GM21576 (cell line): ENCODE measurements at regions not wholly inside any gene's neighbourhood (a gene's known extent, or its start where the extent isn't known, plus 50 kb on each side); places are given as distances from the start of the nearest gene placed in this dataset.

Source experiments
- ATAC-seq: cut with Tn5 transposase; IDR thresholded peaks from one replicate; pipeline ENCODE4 v1.9.1; 2021; ENCODE audit warnings: mild to moderate bottlenecking, moderate library complexity; ENCODE audit not compliant: unreplicated experiment

DNA sequence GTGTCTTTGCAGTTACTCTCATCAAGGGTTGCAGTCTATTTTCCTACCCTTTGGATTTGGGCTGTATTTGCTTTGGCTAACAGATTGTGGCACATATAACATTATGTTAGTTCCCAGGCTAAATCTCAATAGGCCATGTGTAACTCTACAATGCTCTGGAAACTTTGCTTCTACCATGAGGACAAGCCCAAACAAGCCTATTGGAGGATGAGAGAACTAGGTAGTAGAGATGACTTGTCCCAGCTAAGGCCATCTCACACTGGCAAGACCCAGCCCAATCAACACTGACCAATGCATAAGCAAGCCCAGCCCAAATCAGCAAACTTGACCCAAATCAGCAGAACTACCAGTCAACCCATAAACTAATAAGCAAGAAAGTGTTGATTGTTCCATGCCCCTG, 311.8 kb downstream of the NDFIP2 start:
- ATAC-seq, result no peak

DNA sequence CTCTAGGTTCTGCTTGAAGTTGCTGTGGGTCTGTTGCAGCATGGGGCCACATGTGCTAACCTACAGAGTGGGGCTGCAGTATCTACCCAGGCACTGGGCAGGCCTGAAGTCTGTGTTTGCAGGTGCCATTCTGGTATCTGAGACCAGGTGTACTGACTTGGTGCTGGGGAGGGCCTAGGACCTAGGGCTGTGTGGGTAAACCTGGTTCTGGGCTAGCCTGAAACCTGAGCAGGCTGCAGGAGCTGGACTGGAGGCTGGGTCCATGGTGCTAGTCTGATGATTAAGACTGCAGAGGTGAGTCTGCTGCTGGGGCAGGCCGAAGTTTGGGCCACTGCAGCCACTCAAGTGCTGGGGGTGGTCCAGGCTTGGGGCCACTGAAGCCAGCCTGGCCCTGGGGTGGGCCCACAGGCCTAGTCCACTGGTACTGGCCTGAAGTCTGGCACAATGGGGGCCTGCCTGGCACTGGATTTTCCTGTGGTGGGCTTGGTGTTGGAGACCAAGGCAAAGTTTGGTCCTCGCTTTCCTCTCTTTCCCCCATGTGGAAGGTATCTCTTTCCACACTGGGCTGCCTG, 310.6 kb downstream of the NDFIP2 start:
- ATAC-seq, result no peak

DNA sequence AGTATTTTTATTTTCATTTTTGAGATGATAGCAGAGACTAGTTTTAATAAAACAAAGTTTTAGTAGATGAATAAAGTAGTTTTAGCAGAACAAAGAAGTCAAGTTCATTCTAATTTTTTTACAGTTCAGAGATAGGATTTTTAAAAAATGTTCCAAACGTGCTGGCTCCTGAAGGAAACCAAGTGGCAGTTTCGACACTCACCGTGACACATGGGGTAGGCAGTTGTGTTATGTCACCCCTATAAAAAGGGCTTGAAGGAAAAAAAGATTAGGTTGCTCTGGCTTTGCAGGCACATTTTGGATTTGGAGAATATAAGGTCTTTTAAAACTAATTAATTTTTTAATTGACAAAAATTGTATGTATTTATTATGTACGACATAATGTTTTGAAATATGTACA, 305.2 kb downstream of the NDFIP2 start:
- no peak for ATAC-seq

DNA sequence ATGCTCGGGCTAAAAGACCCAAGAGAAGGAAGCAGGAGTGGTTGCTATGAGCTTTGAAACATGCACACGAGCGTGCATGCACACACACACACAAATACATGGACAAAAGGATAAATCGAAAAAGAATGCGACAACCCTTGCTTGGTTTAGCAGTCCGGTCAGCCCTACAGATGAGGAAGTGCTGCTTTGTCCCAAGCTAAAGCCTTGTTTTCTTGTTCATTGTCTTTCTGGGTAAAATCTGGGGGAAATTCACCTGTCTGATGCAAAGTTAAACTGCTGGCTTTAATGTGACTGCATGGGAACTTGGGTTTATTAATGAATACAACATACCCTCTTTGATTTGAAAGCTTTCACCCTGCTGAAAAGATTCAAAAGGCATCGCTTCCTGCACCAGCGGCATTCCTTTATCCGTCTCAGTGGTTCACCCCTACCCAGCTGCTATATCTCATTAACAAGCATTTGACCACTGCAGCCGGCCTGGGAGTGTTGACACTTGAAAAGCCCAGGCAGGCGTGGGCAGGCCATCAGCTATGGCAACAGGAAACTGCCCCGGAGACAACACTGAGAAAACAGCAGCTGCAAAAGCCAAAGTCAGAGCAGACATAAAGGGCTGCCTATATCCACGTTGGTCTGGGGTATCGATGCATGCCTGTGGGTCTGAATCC, 301.7 kb downstream of the NDFIP2 start:
- ATAC-seq, result no peak

DNA sequence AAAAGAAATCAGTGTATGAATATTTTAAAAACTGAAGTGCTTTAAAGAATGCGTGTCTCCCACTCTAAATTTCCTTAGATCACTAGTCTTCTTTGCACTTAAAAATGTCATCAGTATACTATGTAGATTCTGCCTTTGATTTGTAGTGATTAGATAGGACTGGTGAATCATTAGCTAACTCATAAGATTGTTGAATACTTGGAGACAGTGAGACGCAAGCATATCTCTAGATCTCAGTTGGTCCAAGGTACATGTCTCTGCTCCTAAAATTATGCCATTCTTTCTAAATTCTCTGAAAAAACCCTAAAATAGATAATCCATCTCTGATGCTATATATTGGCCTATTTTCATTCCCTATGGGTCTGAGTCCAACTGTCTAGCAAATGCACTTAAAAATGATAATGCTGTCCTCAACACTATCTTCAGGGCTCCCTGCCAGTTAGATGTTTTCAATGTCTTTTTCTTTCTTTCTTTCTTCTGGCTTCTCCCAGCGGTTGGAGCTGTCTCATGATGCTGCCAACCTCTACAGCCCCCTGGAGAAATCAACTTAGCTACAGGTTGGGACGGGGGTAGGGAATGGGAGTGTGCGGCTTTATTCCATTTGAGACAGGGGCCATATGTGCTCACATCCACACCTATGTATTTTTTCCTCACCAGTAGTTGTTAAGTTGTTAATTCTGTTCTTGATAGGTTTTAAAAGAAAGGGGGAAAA, 301.0 kb downstream of the NDFIP2 start:
- no peak for ATAC-seq

DNA sequence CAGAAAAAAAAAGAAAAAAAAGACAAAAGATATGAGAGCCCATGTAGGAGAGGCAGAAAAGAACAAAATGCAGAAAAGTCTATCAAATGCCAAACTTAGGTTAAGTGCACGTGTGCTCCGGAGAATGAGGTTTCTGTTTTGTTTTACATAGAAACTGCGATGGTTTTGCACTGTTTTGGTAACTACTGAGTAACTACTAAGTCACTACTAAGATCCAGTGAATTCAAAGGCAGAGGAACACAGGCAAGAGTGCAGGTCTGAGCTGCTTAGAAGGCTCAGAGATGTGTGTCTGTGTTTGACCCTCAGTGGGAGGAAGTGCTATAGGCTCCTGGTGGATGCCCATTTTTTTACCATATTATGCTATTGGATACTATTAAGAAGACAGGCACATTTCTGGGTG, 299.3 kb downstream of the NDFIP2 start:
- ATAC-seq, result no peak

DNA sequence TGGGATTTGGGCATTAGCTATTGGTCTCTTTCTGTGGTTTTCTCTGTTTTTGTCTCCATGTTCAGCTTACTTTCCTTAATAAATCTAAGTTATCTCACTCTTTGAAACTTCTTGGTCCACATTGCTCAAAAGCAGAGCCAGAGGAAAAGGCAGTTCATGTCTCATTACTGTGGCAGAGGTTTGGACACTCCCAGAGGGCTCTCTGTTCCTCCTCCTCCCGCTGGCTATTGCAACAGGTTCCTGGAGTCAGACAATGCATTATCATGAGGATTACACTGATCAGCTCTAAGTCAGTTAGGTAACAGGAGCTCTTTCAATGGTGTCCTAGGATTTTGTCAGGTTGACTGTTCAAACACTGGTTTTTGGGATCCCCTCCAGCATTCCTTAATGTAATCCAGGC, 298.8 kb downstream of the NDFIP2 start:
- no peak for ATAC-seq

DNA sequence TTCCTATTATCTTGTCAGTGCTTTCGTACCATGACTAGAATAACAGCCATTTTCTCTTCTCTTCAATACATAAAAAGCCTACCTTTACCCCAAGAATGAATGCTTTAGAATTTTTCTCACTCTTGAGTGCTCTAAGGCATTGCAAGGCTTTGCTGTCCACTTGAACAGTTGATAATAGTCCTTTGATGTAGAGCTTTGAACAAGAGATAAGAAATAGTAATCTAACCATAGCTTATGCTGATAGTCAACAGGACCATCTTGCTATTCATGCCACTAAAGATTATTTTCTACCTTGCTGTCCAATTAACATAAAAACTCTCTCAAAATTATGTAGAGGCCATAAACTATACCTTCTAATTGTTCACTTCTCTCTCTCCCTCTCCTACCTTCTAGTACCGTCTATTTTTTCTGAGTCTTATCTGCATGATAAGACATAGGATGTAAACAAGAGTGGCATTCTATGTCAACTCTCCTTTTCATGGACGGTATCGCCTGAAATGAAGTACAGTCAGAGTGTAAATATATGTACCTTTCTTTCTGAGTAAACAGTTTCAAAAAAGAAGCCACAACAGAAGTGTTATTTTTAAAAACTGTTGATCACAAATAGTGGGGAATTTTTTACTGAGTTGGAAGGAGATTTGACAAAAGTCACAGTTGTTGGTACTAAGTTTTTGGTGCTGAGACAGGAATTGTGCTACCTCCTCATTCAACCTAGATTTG, 297.9 kb downstream of the NDFIP2 start:
- no peak for ATAC-seq

DNA sequence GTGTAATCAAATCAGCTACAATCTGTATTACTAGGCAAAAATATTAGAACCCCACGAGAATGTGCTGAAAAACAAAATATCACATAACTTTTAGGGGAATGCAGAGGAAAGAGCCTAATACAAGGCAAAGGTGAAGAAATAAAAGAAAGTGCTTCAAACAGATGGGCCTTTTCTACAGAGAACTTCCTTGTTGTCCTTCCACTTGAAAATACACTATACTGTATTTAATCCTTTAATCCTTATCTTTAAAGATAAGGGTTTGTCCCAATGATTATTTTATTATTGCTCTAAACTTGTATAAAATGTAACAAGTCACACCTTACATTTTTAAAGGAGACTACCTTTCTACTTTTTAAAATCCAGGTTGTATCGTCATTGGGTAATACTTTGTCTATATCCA, 296.5 kb downstream of the NDFIP2 start:
- ATAC-seq, result no peak

DNA sequence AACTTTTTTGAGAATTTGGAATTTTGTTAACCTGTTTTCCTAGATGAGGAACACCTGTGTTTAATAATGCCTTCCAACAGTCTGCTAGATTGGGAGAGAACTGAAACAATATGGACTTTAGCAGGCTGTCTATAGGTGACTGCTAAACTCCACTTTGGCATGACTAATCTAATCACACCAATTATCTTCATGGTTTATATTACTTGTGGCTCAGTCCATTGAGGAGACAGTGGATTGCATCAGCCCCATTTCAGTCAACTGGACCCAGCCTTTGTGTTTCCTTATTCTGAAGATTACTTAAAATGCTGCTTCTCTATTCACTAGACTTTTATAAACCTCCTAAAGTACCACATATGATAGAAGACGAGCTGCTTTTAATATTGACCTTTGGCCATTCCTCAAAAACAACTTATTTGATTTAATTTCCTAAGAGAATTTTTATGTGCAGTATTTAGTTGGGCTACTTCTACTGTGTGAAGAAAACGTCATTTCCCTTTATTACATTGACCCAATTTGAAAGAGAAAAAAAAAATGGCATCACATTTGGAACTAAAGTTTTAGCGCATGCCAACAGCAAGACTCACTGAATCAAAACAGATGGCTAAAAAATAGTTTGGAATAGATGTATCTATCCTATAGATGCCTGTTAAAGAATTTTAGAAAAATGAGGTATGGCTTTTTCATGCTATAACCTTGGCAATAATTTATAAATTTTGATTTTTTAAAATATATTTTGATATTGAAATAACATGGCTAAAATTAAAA, 295.8 kb downstream of the NDFIP2 start:
- no peak for ATAC-seq

DNA sequence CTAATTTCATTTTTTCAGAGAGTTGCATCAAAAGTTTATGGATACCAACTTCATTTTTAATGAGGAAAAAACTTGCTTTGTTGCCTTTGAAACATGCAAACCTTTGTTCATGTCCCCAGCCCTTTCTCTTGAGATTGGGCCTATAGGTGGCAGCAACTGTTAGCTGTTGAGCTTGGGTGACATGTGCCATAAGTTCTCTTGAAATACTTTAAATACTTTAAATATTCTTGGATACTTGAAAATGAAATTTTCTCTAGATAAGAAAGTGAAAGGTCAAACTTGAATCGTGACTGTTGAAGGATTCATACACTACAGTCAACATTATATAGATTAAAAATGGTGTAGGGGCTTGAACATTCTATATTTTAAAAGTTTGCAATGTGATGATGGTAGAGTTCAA, 294.9 kb downstream of the NDFIP2 start:
- peak; percentile 65 for ATAC-seq

DNA sequence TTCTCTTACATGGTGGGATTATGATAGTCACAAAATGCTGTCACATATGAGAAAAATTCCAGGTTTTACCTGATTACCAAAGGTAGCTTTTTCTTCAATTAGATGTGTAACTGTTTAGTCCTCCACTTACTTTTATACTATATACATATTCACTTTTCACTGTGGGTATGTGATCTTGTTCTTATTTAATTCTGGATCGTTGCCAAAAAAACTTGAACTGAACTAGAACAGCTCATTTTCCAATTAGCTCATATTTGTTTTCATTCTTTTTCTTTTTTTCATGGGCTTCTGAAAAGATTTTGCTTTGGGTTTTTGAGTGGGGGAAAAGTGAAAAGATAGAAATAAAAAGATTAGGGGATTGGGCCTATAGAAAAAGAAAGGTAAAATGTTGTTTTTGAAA, 291.9 kb downstream of the NDFIP2 start:
- ATAC-seq, result no peak

DNA sequence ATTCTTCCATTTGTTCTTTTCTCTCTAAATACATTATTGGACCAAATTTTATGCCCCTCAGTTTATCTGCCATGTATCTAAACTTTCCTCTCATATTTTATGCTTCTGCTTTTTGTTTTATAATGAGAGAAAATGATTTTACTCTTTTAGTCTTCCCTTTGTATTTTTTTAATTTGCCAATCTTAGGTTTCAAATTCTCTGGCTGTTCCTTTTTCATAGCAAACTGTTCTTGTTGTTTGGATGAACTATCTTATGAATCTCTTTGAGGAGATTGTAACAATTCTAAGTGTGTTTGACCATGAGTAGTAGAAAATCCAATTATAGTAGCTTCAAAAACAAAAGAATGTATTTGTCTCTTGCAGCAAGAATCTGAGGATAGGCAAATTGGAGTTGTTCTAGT, 290.5 kb downstream of the NDFIP2 start:
- ATAC-seq, result no peak

DNA sequence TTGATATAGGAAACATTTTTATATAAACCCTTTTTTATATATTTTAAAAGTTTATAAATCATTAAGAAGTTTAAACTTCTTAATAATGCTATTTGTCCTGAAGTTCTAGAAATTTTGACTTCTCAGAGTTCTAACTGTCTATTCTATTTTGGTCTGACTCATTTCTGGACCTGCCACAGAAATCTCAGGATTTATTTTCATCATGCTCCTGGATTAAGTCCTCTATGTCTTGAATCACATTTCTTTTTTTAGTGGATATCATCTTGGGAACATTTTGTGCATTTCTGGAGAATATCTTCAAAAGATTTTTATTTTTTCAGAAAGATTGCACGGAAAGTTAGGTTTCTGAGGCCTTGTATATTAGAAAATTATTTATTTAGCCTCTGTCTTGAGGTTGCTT, 289.1 kb downstream of the NDFIP2 start:
- ATAC-seq, result no peak

DNA sequence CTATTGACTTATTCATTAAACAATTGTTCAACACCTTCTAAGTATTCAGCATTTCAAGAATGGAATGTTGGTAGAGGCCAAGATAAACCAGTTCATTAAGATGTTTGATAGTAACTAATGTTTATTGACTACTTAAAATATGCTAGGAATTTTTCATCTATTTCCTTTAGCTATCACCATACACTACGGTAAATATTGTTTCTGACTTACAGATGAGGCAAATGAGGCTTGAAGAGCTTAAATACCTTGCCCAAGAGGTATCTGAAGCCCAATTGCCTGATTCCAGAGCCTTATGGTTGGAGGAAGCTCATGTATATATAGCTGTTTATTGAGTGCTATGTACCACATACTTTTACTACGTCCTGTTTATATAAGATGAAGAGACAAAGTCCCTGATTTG, 286.2 kb downstream of the NDFIP2 start:
- no peak for ATAC-seq

DNA sequence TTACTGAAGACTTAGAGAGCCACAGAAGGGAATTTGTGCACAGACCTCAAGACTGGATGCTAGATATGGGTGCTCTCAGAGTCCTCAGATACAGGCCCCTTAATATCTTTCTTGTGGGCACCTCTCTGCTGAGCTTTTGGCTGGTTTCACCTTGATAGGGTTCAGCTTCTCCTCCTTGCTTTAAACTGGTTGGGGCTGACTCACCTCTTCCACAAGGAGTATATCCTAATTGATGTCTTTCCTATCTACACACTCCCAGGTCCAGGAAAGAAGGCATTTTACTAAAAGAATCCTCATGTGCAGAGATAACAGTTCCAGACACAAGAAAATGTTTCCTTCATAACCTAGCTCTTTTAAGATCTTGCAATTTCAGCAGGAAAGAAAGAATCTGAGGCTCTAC, 284.4 kb downstream of the NDFIP2 start:
- ATAC-seq, result no peak

DNA sequence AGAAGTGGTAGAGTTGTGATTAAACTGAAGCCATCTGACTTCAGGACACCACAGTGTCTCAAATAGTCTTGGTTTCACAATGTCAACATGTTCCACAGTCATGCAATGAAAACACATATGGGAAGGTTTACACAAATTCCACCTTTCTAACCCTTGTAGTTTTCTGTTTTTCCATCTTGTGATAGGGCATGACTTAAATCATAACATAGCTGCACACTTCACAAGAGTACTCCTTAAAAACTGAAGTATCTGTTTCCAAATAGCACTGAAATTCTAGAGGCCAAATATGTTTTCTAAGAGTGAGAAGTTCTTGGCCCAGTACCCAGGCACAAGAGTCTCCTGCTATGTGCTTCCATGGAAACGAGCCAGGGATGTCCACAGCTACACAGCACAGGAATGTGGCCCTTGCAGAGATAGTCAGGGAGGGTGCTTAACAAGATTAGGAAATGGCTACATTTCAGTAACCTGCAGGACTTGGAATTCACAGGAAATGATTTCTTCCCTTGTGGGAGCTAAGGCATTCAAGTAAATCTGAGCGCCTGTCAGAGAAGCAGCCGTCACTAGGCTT, 269.1 kb downstream of the NDFIP2 start:
- ATAC-seq, result no peak

DNA sequence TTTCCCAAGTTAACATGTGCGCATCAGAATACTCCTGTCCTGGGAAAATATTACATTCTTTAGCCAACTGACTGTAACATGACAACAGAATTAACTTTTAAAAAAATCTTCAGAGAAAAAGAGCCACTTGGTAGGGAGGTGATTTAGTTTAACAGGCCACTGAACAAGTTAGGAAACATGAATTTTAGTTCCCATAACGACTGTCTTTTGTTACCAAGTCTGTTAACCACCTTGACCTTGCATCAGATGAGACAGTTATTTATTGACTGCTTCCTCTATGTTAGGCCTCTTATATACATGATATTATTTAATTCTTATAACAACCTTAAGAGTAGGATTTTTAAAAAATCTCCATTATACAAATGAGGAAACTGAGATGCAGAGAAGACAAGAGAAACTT, 268.6 kb downstream of the NDFIP2 start:
- ATAC-seq, result no peak

DNA sequence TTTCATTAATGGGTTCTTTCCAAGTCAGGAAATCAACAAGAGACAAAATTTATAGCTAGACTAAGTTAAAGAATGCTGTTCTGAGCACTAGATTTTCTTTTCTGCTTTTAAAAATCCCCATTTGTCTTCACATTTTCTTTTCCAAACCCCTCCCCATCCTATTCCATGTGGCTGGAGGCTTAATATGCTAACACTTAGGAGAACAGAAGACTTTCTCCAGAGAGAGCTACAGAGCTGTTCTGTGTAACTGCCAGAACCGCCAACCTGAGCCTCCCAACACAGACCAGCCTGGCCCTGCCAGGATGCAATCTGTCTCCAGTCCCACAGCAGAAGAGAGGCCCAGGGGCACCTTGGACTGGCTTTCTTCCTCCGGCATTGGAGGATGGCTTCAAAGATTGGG, 264.1 kb downstream of the NDFIP2 start:
- ATAC-seq, result no peak

DNA sequence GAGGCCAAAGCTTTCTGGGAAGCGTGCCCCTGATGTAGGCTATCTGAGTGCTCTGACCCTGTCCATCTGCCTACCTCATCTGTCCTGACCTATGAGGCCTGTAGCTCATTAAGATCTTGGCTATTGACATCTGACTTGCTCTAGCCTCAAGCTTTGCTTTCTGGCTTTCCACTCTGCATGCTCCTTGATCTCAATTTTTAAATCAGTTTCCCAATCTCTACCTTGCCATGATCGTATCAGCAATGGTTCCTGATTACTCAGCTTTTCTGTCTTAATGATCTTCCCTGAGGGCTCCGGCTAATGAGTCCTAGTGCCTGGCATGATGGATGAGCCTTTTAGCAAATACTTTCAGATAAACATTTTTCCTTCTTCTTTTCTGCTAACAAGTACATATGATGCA, 262.0 kb downstream of the NDFIP2 start:
- ATAC-seq, result no peak

DNA sequence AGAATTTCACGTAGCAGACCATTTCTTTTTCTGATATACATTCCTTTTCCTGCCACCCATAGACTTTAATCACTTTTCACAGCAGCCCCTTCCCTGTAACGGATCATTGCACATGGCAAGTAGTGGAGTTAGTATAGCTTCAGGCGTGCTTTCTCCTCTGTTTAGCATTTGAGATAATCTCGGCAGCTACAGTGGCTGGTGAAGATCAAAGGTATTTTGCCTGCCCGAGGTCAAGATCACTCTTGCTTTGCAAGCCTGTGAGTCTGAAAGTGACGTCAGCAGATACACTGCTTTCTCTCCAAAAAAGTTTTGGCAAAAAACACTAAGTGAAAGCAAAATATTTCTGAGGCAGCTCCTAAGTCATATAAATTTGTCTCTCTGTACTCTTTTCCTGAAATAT, 260.0 kb downstream of the NDFIP2 start:
- no peak for ATAC-seq
